Pancreas (tissue), 10 donors: ENCODE measurements at regions not wholly inside any gene's neighbourhood (a gene's known extent, or its start where the extent isn't known, plus 50 kb on each side); places are given as distances from the start of the nearest gene placed in this dataset.

ENCODE experiments used
- ATAC-seq, 4 donors: fragments of 200-7000 bp; cut with Tn5 transposase; one replicate each; pipeline versions ENCODE4 v1.8.0 to v1.9.1; 2020; ENCODE audit warnings: mild to moderate bottlenecking in 4 of 4, moderate library complexity in 4 of 4
- DNase-seq, 6 donors: peaks; one replicate each; pipeline ENCODE4 v3.0.0-alpha.2; 2020
- FAIRE-seq: peaks from 2 replicates; lab custom pipeline; 2012; peaks lifted over from hg19 to GRCh38; lab: Jason Lieb, UNC
- H3K27ac ChIP-seq, 4 donors: fragments of 200-600 bp; sonication (generic); 1 replicate in 3 of 4; 2 replicates in 1 of 4; pipeline versions ENCODE4 v1.5.0 to v1.8.0; 2020
- H3K27me3 ChIP-seq, 4 donors: fragments of 200-600 bp; one replicate each; pipeline ENCODE4 v1.8.0; 2021
- H3K36me3 ChIP-seq, 3 donors: fragments of 200-600 bp; sonication (generic) in 1 of 3; one replicate each; pipeline versions ENCODE4 v1.5.0 to v1.8.0; 2020 to 2021
- H3K4me1 ChIP-seq, 3 donors: fragments of 200-600 bp; one replicate each; pipeline ENCODE4 v1.8.0; 2021
- H3K4me3 ChIP-seq, 4 donors: fragments of 200-600 bp; sonication (generic) in 2 of 4; one replicate each; pipeline versions ENCODE4 v1.5.0 to v1.8.0; 2020 to 2021
- H3K9me3 ChIP-seq, 4 donors: fragments of 200-600 bp; one replicate each; pipeline ENCODE4 v1.8.0; 2021
- WGBS, 2 donors: extraction: QIAGEN DNeasy Blood & Tissue Kit; methylation state at CpG; one replicate each; pipeline ENCODE4 v1.1.7; 2013; 5-methylcytosine and 5-hydroxymethylcytosine counted together
- intact Hi-C, 3 donors: fragments of 100-400 bp; cut with DNase I; formaldehyde crosslinking; loops; one replicate each; pipeline versions ENCODE4 v1.11.1 to v1.14.2; 2022
- TF ChIP-seq, protein P1 (sequence below), 4 donors: fragments of 200-600 bp; sonication (generic) in 3 of 4; IDR thresholded peaks; one replicate each; pipeline versions ENCODE4 v1.5.0 to v1.8.0; 2021; ENCODE audit warnings: antibody characterized with exemption in 4 of 4
- donor health status: healthy with polysubstance abuse.
- donor health status: DM: no; HTN: no; CAD: no; lungs with moderate emphysema.
- donor health status: DM: no; HTN: no; CAD: no.
- donor health status: control.
- donor health status: control.
- donor health status: Bipolar disorder and iron deficiency.
- donor health status: DM: yes; HTN: yes; CAD: no.
- donor health status: DM: no; HTN: no; CAD: no.
- donor health status: DM: no; HTN: no; CAD: no.
- donor health status: DM: yes; HTN: yes; CAD: no.

DNA sequence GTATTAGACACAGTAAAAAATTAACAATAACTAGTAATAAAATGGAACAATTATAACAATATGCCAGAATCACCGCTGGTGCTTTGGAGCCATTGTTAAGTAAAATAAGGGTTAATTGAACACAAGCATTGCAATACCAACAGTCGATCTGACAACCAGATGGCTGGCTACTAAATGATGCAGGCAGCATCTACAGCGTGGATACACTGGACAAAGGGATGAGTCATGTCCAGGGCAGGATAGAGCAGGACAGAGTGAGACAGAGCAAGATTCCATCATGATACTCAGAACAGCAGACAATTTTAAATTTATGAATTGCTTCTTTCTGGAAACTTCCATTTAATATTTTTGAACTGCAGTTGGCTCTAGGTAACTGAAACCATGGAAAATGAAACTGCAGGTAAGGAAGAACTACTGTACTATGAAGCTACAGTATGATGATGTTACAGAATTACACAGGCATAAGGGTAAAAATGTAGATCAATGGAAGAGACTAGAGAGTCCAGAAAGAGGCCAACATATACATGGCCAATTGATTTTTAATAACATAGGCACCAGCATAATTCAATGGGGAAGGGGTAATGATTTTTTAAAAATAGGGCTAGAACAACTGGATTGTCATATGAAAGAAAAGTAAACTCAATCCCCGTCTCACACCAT is 168.7 kb downstream of the RRAGC start:
- Histone ChIP-seq H3K27me3 (peaks cover 0 to 16% (median 1%) of the 10 kb centered on the region in 4 donors), H3K4me3 (no peak overlapping the region), H3K27ac (no peak overlapping the region), H3K36me3 (no peaks in the 10 kb centered on the region), H3K9me3 (peaks cover 0 to 3% (median 0%) of the 10 kb centered on the region in 4 donors), H3K4me1 (no peaks in the 10 kb centered on the region)
- intact Hi-C loops: no loop called here
- TF ChIP-seq, protein P1, sequence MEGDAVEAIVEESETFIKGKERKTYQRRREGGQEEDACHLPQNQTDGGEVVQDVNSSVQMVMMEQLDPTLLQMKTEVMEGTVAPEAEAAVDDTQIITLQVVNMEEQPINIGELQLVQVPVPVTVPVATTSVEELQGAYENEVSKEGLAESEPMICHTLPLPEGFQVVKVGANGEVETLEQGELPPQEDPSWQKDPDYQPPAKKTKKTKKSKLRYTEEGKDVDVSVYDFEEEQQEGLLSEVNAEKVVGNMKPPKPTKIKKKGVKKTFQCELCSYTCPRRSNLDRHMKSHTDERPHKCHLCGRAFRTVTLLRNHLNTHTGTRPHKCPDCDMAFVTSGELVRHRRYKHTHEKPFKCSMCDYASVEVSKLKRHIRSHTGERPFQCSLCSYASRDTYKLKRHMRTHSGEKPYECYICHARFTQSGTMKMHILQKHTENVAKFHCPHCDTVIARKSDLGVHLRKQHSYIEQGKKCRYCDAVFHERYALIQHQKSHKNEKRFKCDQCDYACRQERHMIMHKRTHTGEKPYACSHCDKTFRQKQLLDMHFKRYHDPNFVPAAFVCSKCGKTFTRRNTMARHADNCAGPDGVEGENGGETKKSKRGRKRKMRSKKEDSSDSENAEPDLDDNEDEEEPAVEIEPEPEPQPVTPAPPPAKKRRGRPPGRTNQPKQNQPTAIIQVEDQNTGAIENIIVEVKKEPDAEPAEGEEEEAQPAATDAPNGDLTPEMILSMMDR (IDR thresholded peaks at IDR 0.05): no peak
- WGBS, 2 donors: 39 to 42% methylated on average over 4 of the region's 4 CpGs
- FAIRE-seq (no peak), ATAC-seq (no peak), DNase-seq (no peak)

DNA sequence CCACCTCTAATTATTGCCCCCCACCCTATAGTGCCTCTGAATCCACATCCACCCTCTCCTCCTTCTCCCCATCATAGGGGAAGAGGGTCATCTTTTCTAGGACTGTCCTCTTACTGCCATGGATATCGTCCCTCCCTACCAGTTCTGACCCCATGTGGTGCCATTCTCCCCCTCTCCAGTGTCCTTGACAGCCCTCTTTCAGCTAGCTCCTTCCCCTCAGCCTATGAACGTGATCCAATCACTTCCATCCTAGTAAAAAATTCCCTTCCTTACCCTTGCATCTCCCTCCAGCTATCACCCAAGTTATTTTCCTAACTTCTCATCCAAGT is 172.7 kb downstream of the RRAGC start:
- peaks cover 0 to 16% (median 3%) of the 10 kb centered on the region in 4 donors for H3K27me3 ChIP-seq
- no peaks in the 10 kb centered on the region for H3K4me1 ChIP-seq
- FAIRE-seq (no peak), ATAC-seq (no peak), DNase-seq (no peak)
- no peaks in the 10 kb centered on the region for H3K36me3 ChIP-seq
- H3K9me3 ChIP-seq: peaks cover 0 to 3% (median 0%) of the 10 kb centered on the region in 4 donors
- intact Hi-C loops: no loop called here
- H3K27ac ChIP-seq: no peak overlapping the region
- H3K4me3 ChIP-seq: no peak overlapping the region
- TF ChIP-seq, protein P1 (IDR thresholded peaks at IDR 0.05): no peak
- 12 to 28% methylated on average over 2 of the region's 2 CpGs for WGBS, 2 donors

DNA sequence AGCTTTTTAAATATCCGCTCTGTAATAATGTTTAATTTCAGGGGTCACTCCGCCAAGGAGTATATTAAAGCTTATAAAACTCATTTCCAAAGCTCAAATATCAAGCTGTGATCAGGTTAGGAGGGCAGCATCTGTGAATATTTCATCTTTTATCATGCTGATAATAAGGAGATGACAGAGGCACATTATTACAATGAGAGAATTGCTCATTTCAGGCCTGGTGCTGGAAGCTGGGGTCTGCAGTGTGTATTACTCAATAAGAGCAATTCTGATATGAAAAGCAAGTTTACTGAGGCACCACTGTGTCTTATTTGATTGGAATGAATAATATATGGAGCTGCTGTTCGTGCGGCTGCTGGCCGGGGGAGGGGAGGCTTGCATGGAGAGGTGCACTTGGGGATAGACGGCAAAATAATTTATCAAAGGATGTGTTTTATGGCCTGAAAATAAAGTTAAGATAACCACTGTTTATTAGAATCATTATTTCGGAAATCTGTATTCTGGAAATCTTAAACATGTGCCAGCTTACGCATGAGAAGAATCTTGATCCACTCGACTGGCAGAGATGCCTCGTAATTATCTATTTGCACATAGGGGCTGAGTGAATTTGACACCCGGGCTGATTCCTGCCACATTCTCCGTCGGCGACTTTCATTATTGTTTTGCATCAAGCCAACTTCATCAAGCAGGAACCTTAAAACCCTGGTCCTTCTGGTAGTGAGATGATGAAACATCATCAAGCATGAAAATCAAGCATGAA is 173.2 kb downstream of the RRAGC start:
- DNase-seq (no peak), FAIRE-seq (no peak), ATAC-seq (no peak)
- H3K27ac ChIP-seq: no peak overlapping the region
- no peaks in the 10 kb centered on the region for H3K4me1 ChIP-seq
- TF ChIP-seq, protein P1 (IDR thresholded peaks at IDR 0.05): no peak
- H3K9me3 ChIP-seq: peaks cover 0 to 3% (median 0%) of the 10 kb centered on the region in 4 donors
- no peaks in the 10 kb centered on the region for H3K36me3 ChIP-seq
- 56 to 64% methylated on average over 14 of the region's 14 CpGs for WGBS, 2 donors
- H3K4me3 ChIP-seq: no peak overlapping the region
- peaks cover 0 to 16% (median 3%) of the 10 kb centered on the region in 4 donors for H3K27me3 ChIP-seq
- intact Hi-C loops: no loop called here

DNA sequence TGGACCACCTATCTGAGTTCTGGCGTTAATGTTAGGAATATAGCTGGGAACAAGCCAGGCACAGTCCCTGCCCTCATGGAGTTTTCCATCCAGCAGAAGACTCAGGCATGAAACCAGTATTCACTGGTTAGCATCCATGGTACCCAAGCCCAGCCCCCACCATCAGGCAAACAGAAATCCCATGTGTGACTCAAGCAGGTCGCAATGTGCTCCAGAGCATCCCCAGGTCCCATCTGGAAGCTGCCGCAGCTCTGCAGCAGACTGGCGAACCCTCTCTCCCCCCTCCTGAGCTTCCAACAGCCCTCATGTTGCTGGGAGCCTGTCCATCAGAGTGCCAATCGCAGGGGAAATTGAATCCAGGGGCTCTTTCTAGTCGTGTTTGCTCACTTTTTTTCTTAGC is 174.2 kb downstream of the RRAGC start:
- FAIRE-seq (no peak), DNase-seq (no peak), ATAC-seq (no peak)
- TF ChIP-seq, protein P1 (IDR thresholded peaks at IDR 0.05): no peak
- H3K36me3 ChIP-seq: no peaks in the 10 kb centered on the region
- H3K9me3 ChIP-seq: peaks cover 0 to 3% (median 0%) of the 10 kb centered on the region in 4 donors
- intact Hi-C loops: no loop called here
- no peak overlapping the region for H3K27ac ChIP-seq
- H3K4me3 ChIP-seq: no peak overlapping the region
- WGBS, 2 donors: 38 to 51% methylated on average over 6 of the region's 6 CpGs
- H3K4me1 ChIP-seq: no peaks in the 10 kb centered on the region
- peaks cover 0 to 7% (median 3%) of the 10 kb centered on the region in 4 donors for H3K27me3 ChIP-seq
